H1 (cell line): ENCODE measurements at regions not wholly inside any gene's neighbourhood (a gene's known extent, or its start where the extent isn't known, plus 50 kb on each side); places are given as distances from the start of the nearest gene placed in this dataset.

Source experiments
- CTCF ChIA-PET: fragments of 300-600 bp; sonication (Branson Sonifier 250); formaldehyde crosslinking; loops from one replicate; lab custom pipeline; 2021; ENCODE audit not compliant: partially characterized antibody; lab: Charles Lee
- POLR2A ChIA-PET: fragments of 300-600 bp; sonication (Branson Sonifier 250); formaldehyde crosslinking; loops from one replicate; lab custom pipeline; 2021; ENCODE audit warnings: inconsistent platforms; ENCODE audit not compliant: partially characterized antibody; lab: Charles Lee
- DNase-seq, 2 experiments: peaks; one replicate each; pipeline versions ENCODE4 v3.0.0 to v3.0.0-alpha.2; 2010 to 2022; ENCODE audit warnings: low spot score in 2 of 2, low read depth in 1 of 2, mixed read lengths in 1 of 2
- FAIRE-seq: peaks from 2 replicates; lab custom pipeline; 2011; peaks lifted over from hg19 to GRCh38; lab: Jason Lieb, UNC
- H2AFZ ChIP-seq: 2 replicates; pipeline ENCODE4 v1.8.1; 2012; ENCODE audit warnings: low read length, inconsistent platforms
- H2AK5ac ChIP-seq: 2 replicates; pipeline ENCODE4 v1.6.1; 2013; ENCODE audit warnings: low read depth, low read length
- H2BK120ac ChIP-seq: replicated peaks from 2 replicates; pipeline ENCODE3; 2013; ENCODE audit warnings: low read depth, low read length, inconsistent platforms
- H2BK12ac ChIP-seq: 2 replicates; pipeline ENCODE4 v1.6.1; 2013; ENCODE audit warnings: low read depth, low read length
- H2BK15ac ChIP-seq: 2 replicates; pipeline ENCODE4 v1.6.1; 2013; ENCODE audit warnings: low read length
- H2BK20ac ChIP-seq: 2 replicates; pipeline ENCODE4 v1.6.1; 2013; ENCODE audit warnings: low read length
- H2BK5ac ChIP-seq: 2 replicates; pipeline ENCODE4 v1.6.1; 2013; ENCODE audit warnings: low read depth, low read length
- H3K14ac ChIP-seq: 2 replicates; pipeline ENCODE4 v1.6.1; 2013; ENCODE audit warnings: inconsistent platforms; ENCODE audit not compliant: insufficient read length
- H3K18ac ChIP-seq: 2 replicates; pipeline ENCODE4 v1.6.1; 2013; ENCODE audit warnings: low read length; ENCODE audit errors: extremely low read depth
- H3K23ac ChIP-seq: 2 replicates; pipeline ENCODE4 v1.6.1; 2013; ENCODE audit warnings: inconsistent platforms; ENCODE audit not compliant: insufficient read length
- H3K23me2 ChIP-seq: 2 replicates; pipeline ENCODE4 v1.6.1; 2013; ENCODE audit warnings: low read depth, low read length
- H3K27ac ChIP-seq: 2 replicates; pipeline ENCODE4 v1.6.1; 2011; ENCODE audit warnings: low read depth, low read length, inconsistent platforms
- H3K27me3 ChIP-seq, 4 experiments: replicated peaks in 1 of 4; 1 replicate in 1 of 4; 2 replicates in 3 of 4; pipeline versions ENCODE4 v1.6.1 to v1.8.1; 2011 to 2013; ENCODE audit warnings: low read length in 3 of 4, mild to moderate bottlenecking in 3 of 4, inconsistent platforms in 2 of 4, mixed read lengths in 2 of 4, moderate library complexity in 1 of 4; ENCODE audit not compliant: control insufficient read depth in 3 of 4, insufficient read depth in 3 of 4; ENCODE audit errors: extremely low read depth in 1 of 4
- H3K36me3 ChIP-seq, 4 experiments: 2 replicates each; pipeline versions ENCODE4 v1.6.1 to v1.8.1; 2011 to 2013; ENCODE audit warnings: mild to moderate bottlenecking in 4 of 4, low read length in 3 of 4, moderate library complexity in 2 of 4, control low read depth in 1 of 4, inconsistent platforms in 1 of 4; ENCODE audit not compliant: insufficient read depth in 4 of 4, control insufficient read depth in 2 of 4
- H3K4ac ChIP-seq: replicated peaks from 2 replicates; pipeline ENCODE3; 2013; ENCODE audit warnings: low read length, low read depth, mixed read lengths, inconsistent platforms; ENCODE audit not compliant: insufficient read length
- H3K4me1 ChIP-seq, 4 experiments: replicated peaks in 1 of 4; 1 replicate in 1 of 4; 2 replicates in 3 of 4; pipeline versions ENCODE4 v1.6.1 to v1.8.1; 2011 to 2013; ENCODE audit warnings: low read length in 3 of 4, inconsistent platforms in 2 of 4, mixed read lengths in 1 of 4; ENCODE audit not compliant: insufficient read depth in 4 of 4, control insufficient read depth in 3 of 4
- H3K4me2 ChIP-seq, 2 experiments: 2 replicates each; pipeline versions ENCODE4 v1.6.1 to v1.8.1; 2011 to 2013; ENCODE audit warnings: low read depth in 2 of 2, low read length in 2 of 2, control low read depth in 1 of 2, inconsistent platforms in 1 of 2, mild to moderate bottlenecking in 1 of 2; ENCODE audit not compliant: insufficient read depth in 1 of 2
- H3K4me3 ChIP-seq, 4 experiments: fragments of 200-600, 300-600 bp in 1 of 4; sonication (generic), shearing (Covaris generic), sonication (Bioruptor Twin) in 1 of 4; 2 replicates each; pipeline versions ENCODE4 v1.5.1 to v1.8.1; 2011 to 2016; ENCODE audit warnings: low read length in 4 of 4, low read depth in 3 of 4, control low read depth in 2 of 4, inconsistent platforms in 2 of 4, mild to moderate bottlenecking in 2 of 4, mixed read lengths in 1 of 4, moderate library complexity in 1 of 4; ENCODE audit not compliant: insufficient read depth in 2 of 4; ENCODE audit errors: extremely low read depth in 1 of 4
- H3K56ac ChIP-seq: replicated peaks from 2 replicates; pipeline ENCODE3; 2013; ENCODE audit warnings: low read depth, mild to moderate bottlenecking, mixed read lengths, low read length, inconsistent platforms; ENCODE audit not compliant: insufficient read length
- H3K79me1 ChIP-seq: 2 replicates; pipeline ENCODE4 v1.6.1; 2013; ENCODE audit warnings: low read depth, low read length, control low read depth
- H3K79me2 ChIP-seq, 2 experiments: 2 replicates each; pipeline versions ENCODE4 v1.6.1 to v1.8.1; 2012 to 2013; ENCODE audit warnings: low read length in 2 of 2, mild to moderate bottlenecking in 2 of 2, inconsistent platforms in 1 of 2; ENCODE audit not compliant: insufficient read depth in 2 of 2, control insufficient read depth in 1 of 2
- H3K9ac ChIP-seq, 4 experiments: replicated peaks in 1 of 4; 1 replicate in 1 of 4; 2 replicates in 3 of 4; pipeline versions ENCODE4 v1.6.1 to v1.8.1; 2011 to 2013; ENCODE audit warnings: low read depth in 3 of 4, low read length in 3 of 4, control low read depth in 2 of 4, mild to moderate bottlenecking in 2 of 4, moderate library complexity in 2 of 4, inconsistent platforms in 1 of 4; ENCODE audit errors: extremely low read depth in 1 of 4
- H3K9me3 ChIP-seq, 2 experiments: 2 replicates each; pipeline versions ENCODE4 v1.6.1 to v1.8.1; 2012 to 2013; ENCODE audit warnings: mild to moderate bottlenecking in 2 of 2, moderate library complexity in 2 of 2, control low read depth in 1 of 2, inconsistent platforms in 1 of 2, low read depth in 1 of 2, low read length in 1 of 2, mixed read lengths in 1 of 2; ENCODE audit not compliant: insufficient read depth in 2 of 2
- H4K20me1 ChIP-seq, 2 experiments: replicated peaks in 1 of 2; 2 replicates each; pipeline versions ENCODE3 to v1.8.1; 2011 to 2013; ENCODE audit warnings: inconsistent platforms in 2 of 2, low read length in 2 of 2, mild to moderate bottlenecking in 1 of 2; ENCODE audit not compliant: insufficient read depth in 2 of 2, control insufficient read depth in 1 of 2
- H4K5ac ChIP-seq: 2 replicates; pipeline ENCODE4 v1.6.1; 2013; ENCODE audit warnings: low read length, low read depth, mixed read lengths, inconsistent platforms; ENCODE audit not compliant: insufficient read length
- H4K8ac ChIP-seq: 2 replicates; pipeline ENCODE4 v1.8.0; 2013; ENCODE audit warnings: mild to moderate bottlenecking, moderate library complexity, low read length, inconsistent platforms; ENCODE audit not compliant: insufficient read depth; ENCODE audit errors: extremely low read depth
- H4K91ac ChIP-seq: replicated peaks from 2 replicates; pipeline ENCODE3; 2013; ENCODE audit warnings: low read length, mixed read lengths, inconsistent platforms; ENCODE audit not compliant: insufficient read length
- CTBP2 ChIP-seq: IDR thresholded peaks from 2 replicates; pipeline ENCODE4 v1.7.0; 2011; ENCODE audit warnings: borderline replicate concordance, mild to moderate bottlenecking, moderate library complexity, mixed read lengths, low read length; ENCODE audit not compliant: insufficient read depth, insufficient read length
- EP300 ChIP-seq, 2 experiments: IDR thresholded peaks; 1 replicate in 1 of 2; 2 replicates in 1 of 2; pipeline ENCODE4 v1.6.1; 2011 to 2012; ENCODE audit warnings: low read depth in 2 of 2, low read length in 2 of 2, mild to moderate bottlenecking in 2 of 2, borderline replicate concordance in 1 of 2, inconsistent platforms in 1 of 2, moderate library complexity in 1 of 2
- GABPA ChIP-seq: IDR thresholded peaks from 2 replicates; pipeline ENCODE4 v1.6.1; 2011; ENCODE audit warnings: mild to moderate bottlenecking, low read length, moderate library complexity, borderline replicate concordance; ENCODE audit not compliant: insufficient read depth
- HDAC2 ChIP-seq, 2 experiments: fragments of 300-600 bp in 1 of 2; sonication (generic) in 1 of 2; IDR thresholded peaks; 2 replicates each; pipeline ENCODE4 v1.6.1; 2011 to 2012; ENCODE audit warnings: low read depth in 2 of 2, low read length in 2 of 2, mild to moderate bottlenecking in 2 of 2, moderate library complexity in 2 of 2, borderline replicate concordance in 1 of 2, inconsistent platforms in 1 of 2
- NANOG ChIP-seq: IDR thresholded peaks from 2 replicates; pipeline ENCODE4 v1.6.1; 2011; ENCODE audit warnings: low read length, low read depth, mild to moderate bottlenecking, inconsistent platforms; ENCODE audit not compliant: insufficient read depth, poor library complexity, severe bottlenecking
- RNF2 ChIP-seq: fragments of 200-900, 300-1000 bp; sonication (generic); IDR thresholded peaks from 2 replicates; pipeline ENCODE4 v1.7.1; 2016; ENCODE audit warnings: borderline replicate concordance, low read depth, mild to moderate bottlenecking, antibody characterized with exemption, low read length; ENCODE audit not compliant: poor library complexity, severe bottlenecking; ENCODE audit errors: missing control alignments
- SIRT6 ChIP-seq: IDR thresholded peaks from one replicate; pipeline ENCODE4 v1.7.1; 2012; ENCODE audit warnings: low read length, inconsistent platforms
- SP4 ChIP-seq: IDR thresholded peaks from 2 replicates; pipeline ENCODE4 v1.6.1; 2012; ENCODE audit warnings: low read length, inconsistent platforms
- TBP ChIP-seq: IDR thresholded peaks from 2 replicates; pipeline ENCODE4 v1.6.1; 2011; ENCODE audit warnings: low read depth, low read length, improper control_type of control experiment
- WGBS, 2 experiments: shearing (Covaris generic) in 1 of 2; methylation state at CpG; one replicate each; pipeline versions ENCODE4 v1.1.6 to v1.1.7; 2013 to 2015; ENCODE audit warnings: low lambda C conversion rate in 2 of 2, mixed read lengths in 2 of 2, inconsistent platforms in 1 of 2, low coverage in 1 of 2, missing lambda C conversion rate in 1 of 2; ENCODE audit not compliant: insufficient replicate concordance in 2 of 2, insufficient coverage in 1 of 2, insufficient read length in 1 of 2; ENCODE audit errors: extremely low coverage in 1 of 2, missing lambda C conversion rate in 1 of 2; 5-methylcytosine and 5-hydroxymethylcytosine counted together

GRCh38 chr14:101249676-101250036 lies 311.6 kb upstream of the DIO3 start:
- Histone ChIP-seq H4K5ac (no peak overlapping the region), H3K4ac (no peak overlapping the region), H3K4me2 (no peak overlapping the region), H3K27me3 (no peaks in the 10 kb centered on the region), H3K36me3 (no peaks in the 10 kb centered on the region), H2AK5ac (no peak overlapping the region), H2BK20ac (no peak overlapping the region), H3K18ac (no peak overlapping the region), H3K14ac (no peak overlapping the region), H2BK12ac (no peak overlapping the region), H2AFZ (no peak overlapping the region), H3K9ac (no peak overlapping the region), H3K9me3 (no peaks in the 10 kb centered on the region; a peak in 1 of 4 replicates), H3K23ac (no peak overlapping the region), H4K8ac (no peak overlapping the region), H3K79me1 (no peaks in the 10 kb centered on the region), H4K91ac (no peak overlapping the region), H2BK15ac (no peak overlapping the region), H3K79me2 (no peaks in the 10 kb centered on the region), H3K23me2 (peaks cover 12% of the 10 kb centered on the region; the same call in 1 of the 2 replicates), H2BK120ac (no peak overlapping the region), H4K20me1 (no peaks in the 10 kb centered on the region), H3K56ac (no peak overlapping the region), H3K27ac (no peak overlapping the region), H2BK5ac (no peak overlapping the region), H3K4me1 (no peaks in the 10 kb centered on the region), H3K4me3 (no peak overlapping the region)
- CTCF ChIA-PET: interaction anchor here (1.0 kb wide), 1 partner anchor 9 kb away, joined by 3 read pairs; no protein-coding TSS in a partner anchor
- POLR2A ChIA-PET: no interaction called here
- no peak for DNase-seq
- no peak for FAIRE-seq
- 94% methylated on average over 8 of the region's 8 CpGs; no CpG with 5 or more reads in 1 of the 2 experiments for WGBS, 2 experiments
- TF ChIP-seq EP300 (IDR thresholded peaks at IDR 0.05; ENCODE audit: borderline replicate concordance in 1 of 2, low read depth in 2 of 2, low read length in 2 of 2) (no peak), RNF2 (no peak), SIRT6 (no peak), HDAC2 (IDR thresholded peaks at IDR 0.05; ENCODE audit: borderline replicate concordance in 1 of 2, low read depth in 2 of 2, low read length in 2 of 2) (no peak), GABPA (no peak), SP4 (no peak), CTBP2 (no peak), TBP (no peak), NANOG (no peak)
